ENCODE measurements at regions not wholly inside any gene's neighbourhood (a gene's known extent, or its start where the extent isn't known, plus 50 kb on each side); places are given as distances from the start of the nearest gene placed in this dataset.

- no peak for DNase-seq
Observed at GRCh38 chr4:85274955-85275354, 200.0 kb upstream of the ARHGAP24 start.

DNA sequence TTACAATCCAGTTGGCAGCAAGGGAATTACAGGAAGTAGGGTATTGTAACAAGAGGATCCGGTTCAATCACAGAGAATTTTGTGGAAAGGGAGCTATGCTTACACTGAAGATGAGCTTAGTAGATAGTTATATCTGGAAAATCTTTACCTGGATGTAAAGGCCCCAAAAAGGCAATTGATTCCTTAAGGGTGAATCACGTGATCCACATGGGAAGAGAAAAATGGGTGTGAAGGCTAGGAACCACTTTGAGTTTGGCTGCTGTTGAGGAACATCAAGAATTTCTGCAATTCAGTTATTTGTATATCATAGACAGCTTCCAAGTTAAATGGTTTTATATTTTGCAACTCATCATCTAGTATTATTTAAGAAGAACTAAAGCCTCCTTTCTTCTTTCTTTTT lies 194.0 kb upstream of the ARHGAP24 start:
- no peak for DNase-seq

DNA sequence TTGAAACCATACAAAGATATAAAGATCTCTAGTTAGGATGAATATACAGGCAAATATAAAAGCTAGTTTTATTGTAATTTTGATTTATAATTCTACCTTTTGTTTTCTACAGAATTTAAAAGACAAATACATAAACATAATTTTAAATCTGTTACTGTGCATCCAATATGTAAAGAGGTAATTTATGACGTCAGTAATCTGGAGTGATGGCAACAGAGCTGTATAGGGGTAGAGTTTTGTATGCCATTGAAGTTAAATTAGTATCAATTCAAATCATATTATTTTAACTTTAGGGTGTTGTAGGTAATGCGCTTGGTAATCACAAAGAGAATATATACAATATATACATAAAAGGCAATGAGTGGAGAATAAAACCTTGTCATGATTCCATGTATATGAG lies 183.7 kb upstream of the ARHGAP24 start:
- DNase-seq, result no peak

- DNase-seq, result no peak
Observed at GRCh38 chr4:85298037-85298436, 176.9 kb upstream of the ARHGAP24 start.

GRCh38 chr4:85302193-85302736 lies 172.7 kb upstream of the ARHGAP24 start:
- no peak for DNase-seq

GRCh38 chr4:85302756-85303155 lies 172.2 kb upstream of the ARHGAP24 start:
- DNase-seq, result no peak

DNA sequence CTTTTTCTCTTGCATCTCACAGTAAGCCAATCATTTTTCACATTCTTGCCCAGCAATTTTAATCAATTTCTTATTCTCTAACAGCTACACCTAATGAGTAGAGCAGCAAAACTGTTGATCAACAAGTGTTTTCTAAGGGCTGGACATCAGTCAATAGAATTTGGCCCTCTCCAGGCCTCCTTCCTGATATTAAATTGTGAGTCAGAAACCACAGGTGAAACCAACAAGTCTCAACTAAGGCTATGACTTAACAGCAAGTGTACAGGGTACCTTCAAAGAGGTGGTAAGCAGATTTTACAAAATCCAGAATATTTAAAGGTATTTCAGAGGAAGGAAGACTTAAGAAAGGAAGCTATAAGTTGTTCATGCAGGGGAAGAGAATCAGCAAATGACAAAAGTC lies 156.5 kb upstream of the ARHGAP24 start:
- no peak for DNase-seq

DNA sequence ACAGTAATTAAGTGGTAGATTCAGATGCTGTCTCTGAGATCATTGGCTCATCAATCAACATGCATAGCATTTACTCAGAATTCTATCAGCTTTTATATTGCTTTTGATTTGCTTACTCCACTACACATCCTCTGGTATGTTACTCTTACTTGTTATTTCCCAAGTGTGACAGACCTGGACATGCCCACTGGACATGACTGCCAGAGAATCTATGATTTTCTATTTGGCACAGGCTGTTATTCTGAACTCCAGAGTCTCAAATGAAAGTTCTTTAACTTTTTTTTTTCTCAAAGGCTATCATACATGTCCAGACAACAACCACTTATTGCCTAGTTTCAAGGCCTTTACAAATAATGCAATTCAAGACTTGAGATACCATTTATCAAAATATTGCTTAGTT lies 116.1 kb upstream of the ARHGAP24 start:
- no peak for DNase-seq

GRCh38 chr4:85362550-85362949 lies 112.4 kb upstream of the ARHGAP24 start:
- no peak for DNase-seq

DNA sequence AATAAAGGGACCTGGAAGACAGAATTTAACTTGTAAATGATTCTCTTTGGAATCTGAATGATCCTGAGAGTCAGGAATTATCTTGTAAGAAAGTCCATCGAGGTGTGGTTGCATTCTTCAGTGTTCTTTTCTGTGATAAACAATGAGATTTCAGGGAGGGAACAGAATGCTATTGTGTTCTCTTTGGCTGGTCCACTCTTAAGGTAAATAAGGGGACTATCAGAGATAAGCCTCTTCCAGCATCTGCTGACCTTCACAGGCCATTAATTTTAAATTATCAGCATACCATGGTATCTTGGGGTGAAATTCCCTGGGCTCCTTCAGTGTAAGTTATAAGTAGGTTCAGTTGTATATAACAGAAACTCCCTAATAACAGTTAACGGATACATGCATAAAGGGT lies 107.1 kb upstream of the ARHGAP24 start:
- DNase-seq, result no peak

DNA sequence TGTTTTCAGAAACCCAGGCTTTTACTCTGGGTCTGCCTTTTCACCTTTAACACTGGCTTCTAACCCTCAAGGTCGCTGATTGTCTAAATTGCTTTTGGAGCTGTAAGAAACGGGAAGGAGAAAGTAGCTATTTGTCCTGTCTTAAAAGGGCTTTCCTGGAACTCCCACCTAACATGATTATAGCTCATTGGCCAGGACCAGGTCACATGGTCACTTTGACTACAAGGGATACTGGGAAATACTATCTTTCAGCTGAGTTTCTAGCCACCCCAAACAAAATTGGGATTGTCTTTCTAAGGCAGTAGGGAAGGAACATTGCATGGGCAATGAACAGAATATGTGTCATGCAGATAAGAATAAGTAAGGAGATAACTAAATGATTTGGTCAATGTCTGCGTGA lies 106.7 kb upstream of the ARHGAP24 start:
- no peak for DNase-seq

GRCh38 chr4:85368932-85369331 lies 106.0 kb upstream of the ARHGAP24 start:
- DNase-seq, result no peak

DNA sequence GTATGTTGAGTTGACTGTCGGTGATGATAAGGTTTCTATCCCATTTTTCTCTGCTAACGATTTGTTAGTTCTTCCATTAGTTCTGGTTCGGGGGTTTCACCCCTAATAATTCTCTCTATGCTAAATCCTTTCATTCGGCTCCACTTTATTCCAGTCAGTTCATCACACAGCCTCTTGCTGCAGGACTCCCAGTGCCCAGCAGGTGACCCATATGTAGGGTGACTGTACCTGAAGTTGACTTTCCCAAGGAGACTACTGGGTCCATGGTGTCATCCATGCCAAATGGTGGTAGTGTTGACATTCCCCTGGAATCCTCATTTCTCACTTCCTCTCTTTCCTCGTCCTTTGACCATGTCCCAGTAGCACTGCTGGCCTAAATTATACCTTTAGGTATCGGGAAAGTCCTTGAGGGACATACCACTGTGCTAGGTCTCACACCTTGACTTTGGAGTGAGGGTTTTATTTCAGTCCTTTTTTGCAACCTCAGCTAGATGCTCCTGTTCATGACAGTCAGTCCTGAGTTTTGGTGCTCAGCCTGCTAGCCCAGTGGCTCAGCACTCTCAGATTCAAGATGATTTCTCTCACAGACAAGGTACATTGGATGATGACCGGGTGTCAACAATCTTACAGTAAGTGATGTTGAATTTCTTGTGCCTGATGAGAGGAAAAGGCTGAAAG lies 105.1 kb upstream of the ARHGAP24 start:
- no peak for DNase-seq

- DNase-seq, result peak; percentile 52
Observed at GRCh38 chr4:85370400-85371032, 104.4 kb upstream of the ARHGAP24 start.

DNA sequence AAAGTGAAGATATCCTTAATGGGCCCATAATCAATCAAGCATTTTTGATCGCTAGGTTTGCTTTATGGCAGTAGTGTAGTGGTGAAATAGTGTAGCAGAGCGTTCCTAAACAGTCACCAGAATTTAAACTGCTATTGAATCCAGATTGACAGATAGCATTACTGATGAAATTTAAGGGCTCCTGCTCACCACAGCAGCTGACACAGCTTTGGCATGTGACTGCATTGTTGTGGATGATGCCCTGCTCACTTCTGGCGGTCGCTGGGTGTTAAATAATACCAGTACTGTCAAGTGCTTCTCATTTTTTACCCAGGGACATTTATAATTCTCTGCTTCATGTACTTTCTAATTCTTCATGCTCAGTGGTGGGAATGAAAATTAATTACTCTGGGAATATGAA lies 102.0 kb upstream of the ARHGAP24 start:
- no peak for DNase-seq

DNA sequence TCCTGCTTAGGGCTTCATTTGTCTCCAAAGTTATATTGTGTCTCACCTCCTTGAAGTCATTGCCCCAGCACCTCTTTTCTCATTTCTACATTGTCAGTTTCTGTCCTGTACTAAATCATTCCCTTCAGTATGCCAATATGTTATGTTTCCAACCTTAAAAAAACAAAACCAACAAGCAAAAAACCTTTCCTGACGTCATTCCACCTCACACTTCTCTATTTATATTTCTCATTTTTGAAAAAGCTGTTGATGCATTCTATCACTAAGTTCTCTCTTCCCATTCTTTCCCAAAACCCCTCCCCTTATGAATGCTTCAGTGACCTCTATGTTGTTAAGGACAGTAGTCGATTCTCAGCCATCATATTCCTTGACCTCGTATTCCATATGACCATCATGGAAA lies 98.7 kb upstream of the ARHGAP24 start:
- DNase-seq, result no peak

DNA sequence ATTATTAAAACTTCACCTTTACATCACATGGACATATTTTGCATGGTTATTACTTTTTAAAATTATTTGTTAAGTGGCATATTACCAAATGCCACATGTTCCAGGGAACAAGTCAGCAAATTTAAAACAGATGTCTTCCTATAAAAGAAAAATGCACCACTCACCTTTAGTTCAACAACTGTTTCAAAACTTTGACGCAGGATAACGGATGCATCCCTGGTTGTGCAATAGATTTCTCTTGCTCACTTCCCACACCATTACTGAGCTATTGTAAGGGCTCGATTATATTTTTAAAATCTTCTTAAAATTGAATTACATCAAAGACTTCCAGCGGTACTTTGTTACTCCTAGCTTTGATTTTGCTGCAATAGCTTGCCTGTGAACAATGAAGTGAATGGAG lies 93.0 kb upstream of the ARHGAP24 start:
- DNase-seq, result no peak

GRCh38 chr4:85391071-85391470 lies 83.9 kb upstream of the ARHGAP24 start:
- DNase-seq, result no peak

- DNase-seq, result no peak
Observed at GRCh38 chr4:85391589-85392410, 83.2 kb upstream of the ARHGAP24 start.

DNA sequence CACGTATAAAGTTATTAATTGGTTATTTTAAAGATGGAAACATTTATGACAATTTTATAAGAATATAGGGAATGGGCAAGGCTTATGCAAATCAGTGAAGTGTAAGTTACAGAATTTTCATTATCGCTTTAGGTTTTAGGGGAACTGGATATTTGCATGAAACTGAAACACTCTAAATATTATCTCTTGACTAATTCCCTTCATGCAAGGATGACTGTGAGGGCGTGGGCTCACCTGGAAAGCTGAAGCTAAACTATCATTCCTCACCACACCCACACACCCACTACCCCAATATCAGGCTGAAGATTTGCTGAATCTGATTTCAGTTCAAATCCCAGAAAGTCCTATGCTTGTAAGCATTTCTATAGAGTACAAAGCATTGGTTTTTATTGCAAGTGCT lies 81.7 kb upstream of the ARHGAP24 start:
- DNase-seq, result no peak

- no peak for DNase-seq
Observed at GRCh38 chr4:85398276-85398675, 76.7 kb upstream of the ARHGAP24 start.

DNA sequence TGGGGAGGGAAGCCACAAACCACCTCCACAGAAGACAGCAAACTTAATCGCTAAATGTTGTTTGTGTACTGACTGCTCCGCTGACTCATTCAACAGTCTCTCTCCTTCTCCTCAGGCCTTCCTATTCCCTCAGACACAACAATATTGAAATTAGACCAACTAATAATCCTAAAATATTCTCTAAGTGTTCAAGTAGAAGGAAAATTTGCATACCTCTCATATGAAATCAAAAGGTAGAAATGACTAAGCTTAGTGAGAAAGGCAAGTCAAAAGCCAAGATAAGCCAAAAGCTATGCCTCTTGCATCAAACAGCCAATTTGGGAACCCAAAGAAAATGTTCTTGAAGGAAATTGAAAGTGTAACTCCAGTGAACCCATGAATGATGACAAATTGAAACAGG lies 75.7 kb upstream of the ARHGAP24 start:
- DNase-seq, result no peak

DNA sequence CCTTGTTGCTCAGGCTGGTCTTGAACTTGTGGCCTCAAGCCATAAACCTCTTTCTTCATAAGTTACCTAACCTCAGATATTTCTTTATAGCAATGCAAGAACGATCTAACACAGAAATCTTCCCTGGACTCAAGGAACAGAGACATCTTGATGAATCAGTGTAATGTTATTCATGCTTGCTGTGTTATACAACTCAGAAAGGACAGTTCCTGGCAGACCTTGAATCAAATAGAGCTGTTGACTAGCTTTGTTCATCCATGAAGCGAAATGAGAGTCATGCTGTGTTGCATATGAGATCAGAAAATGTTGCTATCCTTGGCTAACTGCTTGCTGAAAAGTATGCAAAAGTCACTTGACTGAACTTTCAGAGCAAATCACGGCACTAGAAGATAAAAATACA lies 72.6 kb upstream of the ARHGAP24 start:
- no peak for DNase-seq

DNA sequence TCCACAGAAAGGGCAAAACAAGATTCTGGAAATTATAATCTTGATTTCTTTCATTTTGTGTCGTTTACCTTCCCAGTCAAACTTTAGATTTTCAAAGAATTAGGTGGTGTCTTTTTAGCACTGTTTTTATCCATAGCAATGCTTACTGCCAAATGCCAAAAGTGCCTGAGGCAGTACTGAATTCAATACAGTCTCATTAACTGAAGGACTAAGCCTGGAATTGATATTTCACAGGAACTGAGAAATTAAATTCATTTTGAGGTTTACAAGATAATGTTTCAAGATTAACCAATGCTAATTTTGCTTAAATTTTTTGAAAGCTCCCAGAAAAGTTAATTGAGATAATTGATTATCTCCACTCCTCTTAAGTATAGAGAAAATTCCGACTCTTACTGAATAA lies 68.8 kb upstream of the ARHGAP24 start:
- DNase-seq, result no peak
